WERI-Rb-1 (cell line): ENCODE measurements at regions not wholly inside any gene's neighbourhood (a gene's known extent, or its start where the extent isn't known, plus 50 kb on each side); places are given as distances from the start of the nearest gene placed in this dataset.

Experiments used
- DNase-seq: peaks from one replicate; pipeline ENCODE4 v3.0.0-alpha.2; 2020
- H3K27ac ChIP-seq: fragments of 250-450 bp; sonication (Bioruptor Pico); 2 replicates; pipeline ENCODE4 v1.5.1; 2020; ENCODE audit warnings: mild to moderate bottlenecking, moderate library complexity
- H3K27me3 ChIP-seq: fragments of 250-450 bp; sonication (Bioruptor Pico); 2 replicates; pipeline ENCODE4 v1.5.1; 2021; ENCODE audit warnings: mild to moderate bottlenecking, low read depth, moderate library complexity; ENCODE audit not compliant: insufficient read depth, severe bottlenecking
- H3K36me3 ChIP-seq: fragments of 250-450 bp; sonication (Bioruptor Pico); 2 replicates; pipeline ENCODE4 v1.5.1; 2020; ENCODE audit warnings: mild to moderate bottlenecking, moderate library complexity
- H3K4me3 ChIP-seq: 2 replicates; pipeline ENCODE4 v1.5.1; 2011; ENCODE audit warnings: low read depth, mild to moderate bottlenecking, control low read depth, low read length
- H3K9me3 ChIP-seq: fragments of 250-450 bp; sonication (Bioruptor Pico); 2 replicates; pipeline ENCODE4 v1.5.1; 2021; ENCODE audit warnings: mild to moderate bottlenecking, moderate library complexity; ENCODE audit not compliant: severe bottlenecking
- CTCF ChIP-seq: IDR thresholded peaks from 2 replicates; pipeline ENCODE4 v1.5.1; 2011; ENCODE audit warnings: low read depth, mild to moderate bottlenecking, control low read depth, inconsistent platforms, low read length

DNA sequence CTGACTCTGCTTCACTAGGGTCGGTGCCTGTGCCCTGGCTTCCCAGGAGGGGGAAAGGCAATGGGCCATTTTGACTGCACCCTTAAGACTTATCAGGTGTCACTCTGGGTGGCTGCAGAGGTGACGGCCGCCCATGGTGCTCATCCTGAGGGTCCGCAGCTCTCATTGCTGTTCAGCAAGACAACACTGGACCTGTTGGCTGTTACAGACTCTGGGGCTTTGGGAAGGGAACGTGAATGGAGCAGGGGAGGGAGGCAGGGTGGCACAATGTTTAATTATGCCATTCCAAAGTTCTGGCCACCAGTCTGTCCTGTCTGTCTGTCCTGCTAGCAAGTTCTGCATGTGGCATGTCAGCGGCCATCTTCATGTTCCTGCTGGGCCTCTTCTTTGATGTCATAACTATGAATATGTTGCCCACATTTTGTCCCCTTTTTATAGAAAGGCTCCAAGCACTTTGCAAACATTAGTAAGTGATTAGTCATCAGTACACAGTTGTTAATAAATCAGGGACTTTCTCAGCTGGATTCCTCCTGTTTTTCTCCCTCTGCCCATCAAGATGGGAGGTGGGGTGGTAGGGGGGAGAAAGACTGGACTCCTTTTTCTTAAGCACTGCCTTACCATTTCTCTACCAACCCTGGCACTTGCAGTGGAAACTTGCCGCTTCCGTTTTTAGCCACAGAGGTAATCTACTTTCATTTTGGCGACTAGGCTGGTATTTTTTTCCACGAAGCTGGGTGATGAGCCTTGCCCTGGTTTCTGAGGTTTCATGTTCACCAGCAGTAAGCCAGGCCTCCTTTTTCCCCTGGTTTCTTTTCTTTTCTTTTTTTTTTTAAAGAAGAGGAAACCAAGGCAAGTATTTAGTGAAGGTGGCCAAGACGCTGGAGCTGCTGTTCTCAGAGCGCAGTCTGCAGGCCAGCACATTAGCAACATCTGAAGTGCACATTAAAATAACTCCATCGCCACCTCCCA lies 88.6 kb upstream of the TRIM2 start:
- Histone ChIP-seq H3K4me3 (no peak overlapping the region), H3K27ac (no peak overlapping the region), H3K9me3 (no peaks in the 10 kb centered on the region), H3K36me3 (no peaks in the 10 kb centered on the region), H3K27me3 (no peaks in the 10 kb centered on the region)
- no peak for TF ChIP-seq CTCF
- no peak for DNase-seq

GRCh38 chr4:153116291-153116680 lies 88.0 kb upstream of the TRIM2 start:
- Histone ChIP-seq H3K36me3 (no peaks in the 10 kb centered on the region), H3K27me3 (no peaks in the 10 kb centered on the region), H3K4me3 (no peak overlapping the region), H3K9me3 (no peaks in the 10 kb centered on the region), H3K27ac (no peak overlapping the region)
- DNase-seq = no peak
- TF ChIP-seq CTCF = no peak

DNA sequence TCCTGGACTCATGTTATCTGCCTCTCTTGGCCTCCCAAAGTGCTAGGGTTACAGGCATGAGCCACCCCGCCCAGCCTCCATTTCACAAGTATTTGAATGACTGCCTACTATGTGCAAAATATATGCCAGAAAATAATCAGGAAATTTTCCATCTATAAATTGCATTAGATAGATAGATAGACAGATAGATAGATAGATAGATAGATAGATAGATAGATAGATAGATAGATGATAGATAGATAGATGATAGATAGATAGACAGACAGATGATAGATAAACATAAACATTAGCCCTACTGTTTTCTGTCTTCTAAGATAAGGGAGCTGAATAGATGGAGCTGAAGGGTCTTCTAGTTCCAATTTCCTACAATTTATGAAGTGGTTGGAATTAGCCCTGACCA lies 87.4 kb upstream of the TRIM2 start:
- TF ChIP-seq CTCF = no peak
- no peak overlapping the region for H3K4me3 ChIP-seq
- H3K36me3 ChIP-seq = no peaks in the 10 kb centered on the region
- H3K9me3 ChIP-seq = no peaks in the 10 kb centered on the region
- no peak for DNase-seq
- no peaks in the 10 kb centered on the region for H3K27me3 ChIP-seq
- no peak overlapping the region for H3K27ac ChIP-seq

DNA sequence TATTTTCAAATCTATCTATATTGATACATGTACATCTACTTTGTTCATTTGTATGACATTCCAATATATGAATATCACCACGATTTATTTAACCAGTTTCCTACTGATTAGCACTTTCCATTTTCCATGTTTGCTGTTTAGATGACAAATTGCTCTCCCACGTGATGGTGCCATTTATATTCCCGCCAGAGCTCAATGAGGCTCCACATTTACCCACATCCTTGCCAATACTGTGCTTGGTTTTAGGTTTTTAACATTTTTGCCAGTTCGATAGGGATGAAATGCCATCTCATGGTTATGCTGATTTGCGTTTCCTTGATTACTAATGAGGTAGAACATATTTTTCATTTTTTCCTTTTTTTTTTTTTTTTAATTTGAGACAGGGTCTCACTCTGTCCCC lies 86.7 kb upstream of the TRIM2 start:
- Histone ChIP-seq H3K4me3 (no peak overlapping the region), H3K36me3 (no peaks in the 10 kb centered on the region), H3K27me3 (no peaks in the 10 kb centered on the region), H3K27ac (no peak overlapping the region), H3K9me3 (no peaks in the 10 kb centered on the region)
- DNase-seq = no peak
- no peak for TF ChIP-seq CTCF

DNA sequence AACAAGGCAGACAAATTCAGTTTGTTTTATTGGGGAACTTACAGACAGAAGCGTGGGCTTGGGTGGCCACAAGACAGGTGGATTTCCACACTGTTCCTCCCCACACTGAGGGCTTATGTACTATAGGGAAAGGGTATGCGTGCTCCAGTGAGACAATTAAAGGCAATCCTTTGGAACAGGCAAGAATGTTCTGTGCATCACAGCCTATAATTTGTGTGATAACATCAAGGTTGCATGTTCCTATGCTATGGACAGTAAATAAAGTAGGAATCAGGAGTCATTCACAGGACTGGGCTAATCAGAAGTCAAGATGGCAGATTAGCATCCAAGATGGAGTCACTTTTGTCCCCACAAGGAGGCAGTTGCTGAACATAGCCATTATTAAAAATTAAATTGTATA lies 84.6 kb upstream of the TRIM2 start:
- TF ChIP-seq CTCF = no peak
- no peak for DNase-seq

More for the DNA sequence above, 84.6 kb upstream of the TRIM2 start:
- Histone ChIP-seq H3K36me3 (no peaks in the 10 kb centered on the region), H3K27me3 (no peaks in the 10 kb centered on the region), H3K4me3 (no peak overlapping the region), H3K27ac (no peak overlapping the region), H3K9me3 (no peaks in the 10 kb centered on the region)
